PFSK-1 (cell line): ENCODE measurements at regions not wholly inside any gene's neighbourhood (a gene's known extent, or its start where the extent isn't known, plus 50 kb on each side); places are given as distances from the start of the nearest gene placed in this dataset.

ENCODE experiments used
- FOXP2 ChIP-seq: optimal IDR thresholded peaks from 2 replicates; pipeline ENCODE3; 2011; ENCODE audit warnings: borderline replicate concordance, control low read depth, inconsistent platforms; ENCODE audit not compliant: insufficient read depth; ENCODE audit errors: extremely low read length, extremely low read depth
- POLR2AphosphoS5 ChIP-seq: IDR thresholded peaks from 2 replicates; pipeline ENCODE4 v1.6.1; 2012; ENCODE audit warnings: low read depth, mild to moderate bottlenecking, control low read depth, low read length, moderate library complexity
- REST ChIP-seq, 2 experiments: IDR thresholded peaks; 2 replicates each; pipeline versions ENCODE4 v1.6.1 to v1.8.0; 2011 to 2012; ENCODE audit warnings: low read depth in 2 of 2, low read length in 2 of 2, control low read depth in 1 of 2, inconsistent platforms in 1 of 2, mild to moderate bottlenecking in 1 of 2, moderate library complexity in 1 of 2; ENCODE audit not compliant: insufficient read depth in 1 of 2
- SIN3A ChIP-seq: IDR thresholded peaks from 2 replicates; pipeline ENCODE4 v1.6.1; 2012; ENCODE audit warnings: mild to moderate bottlenecking, low read length, moderate library complexity, borderline replicate concordance; ENCODE audit not compliant: insufficient read depth
- TAF1 ChIP-seq: IDR thresholded peaks from 2 replicates; pipeline ENCODE4 v1.6.1; 2012; ENCODE audit warnings: low read length, control low read depth, borderline replicate concordance; ENCODE audit not compliant: insufficient read depth

GRCh38 chr6:22221630-22222029 is 75.2 kb downstream of the PRL start:
- TF ChIP-seq FOXP2 (no peak), REST (IDR thresholded peaks at IDR 0.05; ENCODE audit: insufficient read depth in 1 of 2, low read depth in 2 of 2, low read length in 2 of 2) (no peak), POLR2AphosphoS5 (no peak), TAF1 (no peak), SIN3A (no peak)

- TF ChIP-seq FOXP2 (no peak), POLR2AphosphoS5 (no peak), REST (IDR thresholded peaks at IDR 0.05; ENCODE audit: insufficient read depth in 1 of 2, low read depth in 2 of 2, low read length in 2 of 2) (no peak), SIN3A (no peak), TAF1 (no peak)
Measured at GRCh38 chr6:22222469-22222868, 74.4 kb downstream of the PRL start.

- no peak for TF ChIP-seq POLR2AphosphoS5
- no peak for TF ChIP-seq REST (IDR thresholded peaks at IDR 0.05; ENCODE audit: insufficient read depth in 1 of 2, low read depth in 2 of 2, low read length in 2 of 2)
- no peak for TF ChIP-seq FOXP2
- no peak for TF ChIP-seq TAF1
- no peak for TF ChIP-seq SIN3A
Measured at GRCh38 chr6:22227824-22228610, 68.8 kb downstream of the PRL start.

- TF ChIP-seq SIN3A: no peak
- TF ChIP-seq TAF1: no peak
- no peak for TF ChIP-seq REST (IDR thresholded peaks at IDR 0.05; ENCODE audit: insufficient read depth in 1 of 2, low read depth in 2 of 2, low read length in 2 of 2)
- no peak for TF ChIP-seq POLR2AphosphoS5
- no peak for TF ChIP-seq FOXP2
Measured at GRCh38 chr6:22231050-22231449, 65.8 kb downstream of the PRL start.

GRCh38 chr6:22231616-22232015 is 65.2 kb downstream of the PRL start:
- TF ChIP-seq POLR2AphosphoS5: no peak
- no peak for TF ChIP-seq FOXP2
- TF ChIP-seq SIN3A: no peak
- TF ChIP-seq REST (IDR thresholded peaks at IDR 0.05; ENCODE audit: insufficient read depth in 1 of 2, low read depth in 2 of 2, low read length in 2 of 2): no peak
- TF ChIP-seq TAF1: no peak
